IMR-90 (cell line): ENCODE measurements at regions not wholly inside any gene's neighbourhood (a gene's known extent, or its start where the extent isn't known, plus 50 kb on each side); places are given as distances from the start of the nearest gene placed in this dataset.

Experiments used
- ATAC-seq: fragments of 200-7000 bp; cut with Tn5 transposase; 2 replicates; pipeline ENCODE4 v1.9.1; 2020; ENCODE audit warnings: low read depth, mild to moderate bottlenecking, moderate library complexity
- BruUV-seq: library from RNA; stranded (reverse); fragments of 400-500 nt; replicated peaks from 2 replicates; lab custom pipeline; 2021; lab: Mats Ljungman, UMichigan
- CTCF ChIA-PET: fragments of 300-600 bp; formaldehyde crosslinking; extraction: SDS; loops from one replicate; lab custom pipeline; 2021; ENCODE audit warnings: antibody characterized with exemption; lab: Yijun Ruan, JAX
- POLR2A ChIA-PET: fragments of 300-600 bp; sonication (Branson Sonifier 250); formaldehyde crosslinking; loops from one replicate; lab custom pipeline; 2022; ENCODE audit warnings: antibody characterized with exemption; ENCODE audit not compliant: unreplicated experiment; lab: Charles Lee
- DNase-seq: peaks from one replicate; pipeline ENCODE4 v3.0.0; 2013
- H2AFZ ChIP-seq: replicated peaks from 2 replicates; pipeline ENCODE3; 2013; ENCODE audit warnings: low read length, mild to moderate bottlenecking; ENCODE audit not compliant: poor library complexity
- H2AK5ac ChIP-seq: 2 replicates; pipeline ENCODE4 v1.6.1; 2013; ENCODE audit warnings: low read depth, low read length, inconsistent platforms
- H2AK9ac ChIP-seq: replicated peaks from 2 replicates; pipeline ENCODE3; 2013; ENCODE audit warnings: mild to moderate bottlenecking, low read depth, low read length, moderate library complexity; ENCODE audit not compliant: poor library complexity
- H2BK120ac ChIP-seq: 2 replicates; pipeline ENCODE4 v1.6.1; 2013; ENCODE audit warnings: low read depth, low read length, inconsistent platforms
- H2BK15ac ChIP-seq: 3 replicates; pipeline ENCODE4 v1.6.1; 2013; ENCODE audit warnings: low read depth, low read length, inconsistent platforms
- H2BK20ac ChIP-seq: 2 replicates; pipeline ENCODE4 v1.6.1; 2013; ENCODE audit warnings: low read depth, mild to moderate bottlenecking, inconsistent platforms, low read length, moderate library complexity
- H2BK5ac ChIP-seq: 2 replicates; pipeline ENCODE4 v1.6.1; 2013; ENCODE audit warnings: mild to moderate bottlenecking, low read depth, low read length, inconsistent platforms; ENCODE audit not compliant: poor library complexity, severe bottlenecking
- H3K14ac ChIP-seq: replicated peaks from 2 replicates; pipeline ENCODE4 v1.6.1; 2013; ENCODE audit warnings: low read depth, low read length, inconsistent platforms
- H3K18ac ChIP-seq: 2 replicates; pipeline ENCODE4 v1.6.1; 2013; ENCODE audit warnings: low read depth, low read length, control low read depth
- H3K23ac ChIP-seq: 2 replicates; pipeline ENCODE4 v1.6.1; 2013; ENCODE audit warnings: low read depth, low read length, inconsistent platforms
- H3K27ac ChIP-seq: 2 replicates; pipeline ENCODE4 v1.5.1; 2013; ENCODE audit warnings: mild to moderate bottlenecking, control low read depth, low read length; ENCODE audit not compliant: insufficient read depth
- H3K27me3 ChIP-seq: 2 replicates; pipeline ENCODE4 v1.6.1; 2013; ENCODE audit warnings: low read length; ENCODE audit not compliant: control insufficient read depth, insufficient read depth
- H3K36me3 ChIP-seq: 2 replicates; pipeline ENCODE4 v1.6.1; 2013; ENCODE audit warnings: low read length, mixed read lengths; ENCODE audit not compliant: control insufficient read depth, insufficient read depth
- H3K4ac ChIP-seq: 2 replicates; pipeline ENCODE4 v1.6.1; 2013; ENCODE audit warnings: low read depth, low read length, inconsistent platforms
- H3K4me1 ChIP-seq: 2 replicates; pipeline ENCODE4 v1.6.1; 2013; ENCODE audit warnings: low read length, mixed read lengths; ENCODE audit not compliant: control insufficient read depth, insufficient read depth
- H3K4me2 ChIP-seq: 2 replicates; pipeline ENCODE4 v1.6.1; 2013; ENCODE audit warnings: low read depth, mild to moderate bottlenecking, control low read depth, low read length, moderate library complexity
- H3K4me3 ChIP-seq: 2 replicates; pipeline ENCODE4 v1.5.1; 2013; ENCODE audit warnings: low read depth, mild to moderate bottlenecking, control low read depth, low read length, moderate library complexity; ENCODE audit not compliant: insufficient read depth
- H3K56ac ChIP-seq: 2 replicates; pipeline ENCODE4 v1.6.1; 2013; ENCODE audit warnings: low read length, inconsistent platforms; ENCODE audit not compliant: insufficient read depth; ENCODE audit errors: extremely low read depth
- H3K79me1 ChIP-seq, 2 experiments: 2 replicates each; pipeline ENCODE4 v1.6.1; 2013; ENCODE audit warnings: low read length in 2 of 2, inconsistent platforms in 1 of 2, low read depth in 1 of 2
- H3K9ac ChIP-seq: 2 replicates; pipeline ENCODE4 v1.6.1; 2013; ENCODE audit warnings: low read depth, low read length, control low read depth
- H3K9me1 ChIP-seq: 2 replicates; pipeline ENCODE4 v1.6.1; 2013; ENCODE audit warnings: low read length, inconsistent platforms; ENCODE audit not compliant: insufficient read depth
- H3K9me3 ChIP-seq: 2 replicates; pipeline ENCODE4 v1.6.1; 2013; ENCODE audit warnings: low read length; ENCODE audit not compliant: control insufficient read depth, insufficient read depth
- H4K20me1 ChIP-seq: 2 replicates; pipeline ENCODE4 v1.6.1; 2013; ENCODE audit warnings: low read length, inconsistent platforms; ENCODE audit not compliant: insufficient read depth
- H4K5ac ChIP-seq: 2 replicates; pipeline ENCODE4 v1.6.1; 2013; ENCODE audit warnings: mild to moderate bottlenecking, low read depth, low read length, control low read depth
- H4K8ac ChIP-seq, 2 experiments: 2 replicates each; pipeline ENCODE4 v1.6.1; 2013; ENCODE audit warnings: low read depth in 2 of 2, low read length in 2 of 2, control low read depth in 1 of 2, inconsistent platforms in 1 of 2
- H4K91ac ChIP-seq: 2 replicates; pipeline ENCODE4 v1.6.1; 2013; ENCODE audit warnings: low read depth, low read length, inconsistent platforms; ENCODE audit not compliant: insufficient read depth
- BHLHE40 ChIP-seq: fragments of 150-350 bp; IDR thresholded peaks from 2 replicates; pipeline ENCODE4 v1.6.1; 2016; ENCODE audit warnings: mild to moderate bottlenecking, low read depth, low read length
- NFE2L2 ChIP-seq: fragments of 150-350 bp; IDR thresholded peaks from 2 replicates; pipeline ENCODE4 v1.6.1; 2016; ENCODE audit warnings: low read depth, mild to moderate bottlenecking, low read length
- RCOR1 ChIP-seq: IDR thresholded peaks from 2 replicates; pipeline ENCODE4 v1.6.1; 2012; ENCODE audit warnings: mild to moderate bottlenecking, low read length, improper control_type of control experiment; ENCODE audit not compliant: insufficient replicate concordance
- WGBS, 2 experiments: methylation state at CpG; one replicate each; pipeline versions ENCODE4 v1.1.5 to v1.1.7; 2013; ENCODE audit warnings: missing lambda C conversion rate in 2 of 2; ENCODE audit not compliant: insufficient read length in 1 of 2; ENCODE audit errors: extremely low coverage in 2 of 2; 5-methylcytosine and 5-hydroxymethylcytosine counted together
- dilution Hi-C: fragments of 300-500 bp; cut with HindIII; formaldehyde crosslinking; loops from one replicate; pipeline ENCODE4 v1.14.3; 2018; ENCODE audit warnings: low sequenced_read_pairs; ENCODE audit not compliant: unreplicated experiment
- in situ Hi-C: fragments of 300-500 bp; cut with MboI; formaldehyde crosslinking; loops from 3 replicates; pipeline ENCODE4 v1.14.3; 2019; ENCODE audit warnings: low sequenced_read_pairs, inconsistent platforms, mixed read lengths
- intact Hi-C: fragments of 100-400 bp; cut with micrococcal nuclease; formaldehyde crosslinking; loops from 2 replicates; pipeline ENCODE4 v1.10.0; 2022

DNA sequence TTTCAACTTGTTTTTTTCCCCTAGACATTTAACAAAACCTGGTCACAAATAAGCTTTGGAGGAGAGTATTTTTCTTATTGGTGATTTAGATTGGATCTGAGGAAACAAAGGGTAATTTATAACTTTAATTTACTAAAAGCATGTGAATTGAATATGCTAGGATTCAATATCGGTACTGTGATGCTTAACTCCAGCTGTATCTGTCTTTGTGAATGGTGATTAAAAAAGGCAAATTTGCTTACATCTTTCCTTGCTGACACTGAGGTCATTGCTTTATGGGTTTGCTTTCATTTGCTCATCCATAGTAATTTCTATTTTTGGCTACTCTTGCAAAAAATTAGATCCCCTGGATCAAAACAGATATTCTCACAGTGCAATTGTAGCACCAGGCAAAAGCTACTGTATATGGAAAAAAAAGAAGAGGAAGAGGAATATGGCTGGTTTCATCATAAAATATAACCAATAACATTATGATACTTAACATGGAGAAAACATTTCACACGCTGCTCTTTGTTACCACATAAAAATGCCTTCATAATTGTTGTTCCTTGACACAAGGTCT lies 832.0 kb upstream of the ZEB2 start:
- TF ChIP-seq NFE2L2 (no peak), RCOR1 (no peak), BHLHE40 (no peak)
- Histone ChIP-seq H2AK9ac (no peak overlapping the region), H3K27ac (no peak overlapping the region), H2BK20ac (no peak overlapping the region), H3K36me3 (no peaks in the 10 kb centered on the region), H3K27me3 (no peaks in the 10 kb centered on the region), H2BK120ac (no peak overlapping the region), H3K9ac (no peak overlapping the region), H2AFZ (no peak overlapping the region), H2AK5ac (no peak overlapping the region), H4K5ac (no peak overlapping the region), H3K9me1 (no peaks in the 10 kb centered on the region), H3K4me3 (no peak overlapping the region), H4K20me1 (no peaks in the 10 kb centered on the region), H3K18ac (no peak overlapping the region), H4K8ac (no peak overlapping the region), H2BK5ac (no peak overlapping the region), H3K9me3 (no peaks in the 10 kb centered on the region), H3K23ac (no peak overlapping the region), H2BK15ac (no peak overlapping the region), H3K4me2 (no peak overlapping the region), H3K56ac (no peak overlapping the region), H3K14ac (no peak overlapping the region), H4K91ac (no peak overlapping the region), H3K79me1 (no peaks in the 10 kb centered on the region), H3K4me1 (no peaks in the 10 kb centered on the region; the same call in 1 of the 2 replicates), H3K4ac (no peak overlapping the region)
- BruUV-seq: no TSS peak
- peak; percentile 8 for DNase-seq
- dilution Hi-C loops (no loop called here), intact Hi-C loops (no loop called here), in situ Hi-C loops (no loop called here)
- no CpG with 5 or more reads among the region's 2 CpGs for WGBS, 2 experiments
- CTCF ChIA-PET: interaction anchor here (0.9 to 1.1 kb wide), 2 partner anchors 14 to 17 kb away, joined by 4 read pairs; no protein-coding TSS in a partner anchor
- POLR2A ChIA-PET: no interaction called here
- ATAC-seq: no peak
